ENCODE measurements at regions not wholly inside any gene's neighbourhood (a gene's known extent, or its start where the extent isn't known, plus 50 kb on each side); places are given as distances from the start of the nearest gene placed in this dataset.

DNA sequence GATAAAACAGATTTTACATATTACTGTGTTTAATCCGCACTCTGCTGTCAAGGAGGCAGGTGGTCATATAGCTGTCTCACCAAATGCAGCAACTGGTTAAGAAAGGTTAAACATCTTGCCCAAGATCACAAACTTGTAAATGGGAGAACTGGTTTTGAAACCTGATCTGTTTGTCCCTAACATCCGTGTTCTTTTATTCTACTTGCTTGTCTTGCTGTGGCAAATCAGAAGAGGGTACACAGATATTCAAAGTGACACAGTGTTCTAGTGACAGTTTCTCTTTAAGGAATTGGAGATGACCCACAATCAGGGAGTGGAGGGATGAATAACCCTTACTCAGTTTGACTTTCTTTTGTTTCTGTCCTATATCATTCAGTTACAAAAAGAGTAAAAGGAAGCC lies 83.0 kb upstream of the SGK1 start:
- DNase-seq (ENCODE audit: low read depth in 2 of 2) = no peak
- TF ChIP-seq, protein P1, sequence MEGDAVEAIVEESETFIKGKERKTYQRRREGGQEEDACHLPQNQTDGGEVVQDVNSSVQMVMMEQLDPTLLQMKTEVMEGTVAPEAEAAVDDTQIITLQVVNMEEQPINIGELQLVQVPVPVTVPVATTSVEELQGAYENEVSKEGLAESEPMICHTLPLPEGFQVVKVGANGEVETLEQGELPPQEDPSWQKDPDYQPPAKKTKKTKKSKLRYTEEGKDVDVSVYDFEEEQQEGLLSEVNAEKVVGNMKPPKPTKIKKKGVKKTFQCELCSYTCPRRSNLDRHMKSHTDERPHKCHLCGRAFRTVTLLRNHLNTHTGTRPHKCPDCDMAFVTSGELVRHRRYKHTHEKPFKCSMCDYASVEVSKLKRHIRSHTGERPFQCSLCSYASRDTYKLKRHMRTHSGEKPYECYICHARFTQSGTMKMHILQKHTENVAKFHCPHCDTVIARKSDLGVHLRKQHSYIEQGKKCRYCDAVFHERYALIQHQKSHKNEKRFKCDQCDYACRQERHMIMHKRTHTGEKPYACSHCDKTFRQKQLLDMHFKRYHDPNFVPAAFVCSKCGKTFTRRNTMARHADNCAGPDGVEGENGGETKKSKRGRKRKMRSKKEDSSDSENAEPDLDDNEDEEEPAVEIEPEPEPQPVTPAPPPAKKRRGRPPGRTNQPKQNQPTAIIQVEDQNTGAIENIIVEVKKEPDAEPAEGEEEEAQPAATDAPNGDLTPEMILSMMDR (IDR thresholded peaks at IDR 0.05; ENCODE audit: low read depth, low read length) = no peak

DNA sequence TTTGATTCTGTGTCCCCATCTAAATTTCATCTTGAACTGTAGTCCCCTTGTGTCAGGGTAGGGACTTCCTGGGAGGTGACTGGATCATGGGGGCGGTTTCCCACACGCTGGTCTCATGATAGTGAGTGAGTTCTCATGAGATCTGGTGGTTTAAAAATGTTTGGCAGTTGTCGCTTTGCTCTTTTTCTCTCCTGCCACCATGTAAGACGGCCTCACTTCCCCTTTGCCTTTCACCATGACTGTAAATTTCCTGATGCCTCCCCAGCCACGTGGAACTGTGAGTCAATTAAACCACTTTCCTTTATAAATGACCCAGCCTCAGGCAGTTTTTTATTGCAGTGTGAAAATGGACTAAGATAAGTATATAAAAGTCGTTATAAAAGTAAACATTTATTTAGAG lies 80.5 kb upstream of the SGK1 start:
- TF ChIP-seq, protein P1 (IDR thresholded peaks at IDR 0.05; ENCODE audit: low read depth, low read length) = no peak
- no peak overlapping the region for H3K4me3 ChIP-seq (replicated peaks in 1 of 2; ENCODE audit: low read depth in 2 of 2, low read length in 2 of 2)
- no peak for DNase-seq (ENCODE audit: low read depth in 2 of 2)

More for the DNA sequence above, 83.0 kb upstream of the SGK1 start:
- H3K4me3 ChIP-seq (replicated peaks in 1 of 2; ENCODE audit: low read depth in 2 of 2, low read length in 2 of 2) = no peak overlapping the region

DNA sequence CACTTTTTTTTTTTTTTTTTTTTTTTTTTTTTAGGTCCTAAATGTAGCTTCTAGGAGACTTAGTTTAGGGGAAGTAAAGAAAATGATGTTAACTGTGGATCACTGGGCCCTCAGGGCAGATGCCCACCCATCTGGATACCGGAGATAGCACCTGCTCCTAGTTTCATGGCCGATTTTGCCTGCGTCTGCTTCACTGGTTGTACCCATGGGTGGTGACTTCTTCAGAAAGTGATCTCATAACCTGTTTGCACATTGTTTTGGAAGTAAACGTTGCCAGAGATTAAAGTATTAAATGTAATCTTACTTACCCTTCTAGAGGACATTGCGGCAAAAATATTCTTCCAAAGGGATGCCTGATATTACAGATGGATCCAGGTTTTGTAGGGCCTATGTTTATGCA lies 79.8 kb upstream of the SGK1 start:
- TF ChIP-seq, protein P1 (IDR thresholded peaks at IDR 0.05; ENCODE audit: low read depth, low read length) = no peak
- H3K4me3 ChIP-seq (replicated peaks in 1 of 2; ENCODE audit: low read depth in 2 of 2, low read length in 2 of 2) = no peak overlapping the region
- no peak for DNase-seq (ENCODE audit: low read depth in 2 of 2)

DNA sequence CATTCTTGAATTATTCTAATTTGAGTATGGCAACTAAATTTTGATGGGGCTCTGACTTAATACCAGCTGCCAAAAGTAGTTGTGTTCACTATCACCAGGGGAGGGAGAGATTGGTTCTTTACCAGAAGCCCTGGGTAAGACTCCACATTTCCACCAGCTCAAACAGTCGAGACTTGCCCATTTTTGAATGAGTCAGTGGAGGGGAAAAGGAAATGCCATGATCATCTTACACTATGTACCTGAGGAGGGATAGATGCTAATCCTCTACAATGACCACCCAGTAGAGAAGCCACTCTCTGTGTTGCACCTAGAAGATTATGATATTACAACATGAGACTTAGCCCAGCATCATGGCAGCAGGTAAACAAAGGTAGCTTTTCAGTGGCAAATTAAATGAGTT lies 77.0 kb upstream of the SGK1 start:
- TF ChIP-seq, protein P1 (IDR thresholded peaks at IDR 0.05; ENCODE audit: low read depth, low read length) = no peak
- no peak overlapping the region for H3K4me3 ChIP-seq (replicated peaks in 1 of 2; ENCODE audit: low read depth in 2 of 2, low read length in 2 of 2)
- no peak for DNase-seq (ENCODE audit: low read depth in 2 of 2)

DNA sequence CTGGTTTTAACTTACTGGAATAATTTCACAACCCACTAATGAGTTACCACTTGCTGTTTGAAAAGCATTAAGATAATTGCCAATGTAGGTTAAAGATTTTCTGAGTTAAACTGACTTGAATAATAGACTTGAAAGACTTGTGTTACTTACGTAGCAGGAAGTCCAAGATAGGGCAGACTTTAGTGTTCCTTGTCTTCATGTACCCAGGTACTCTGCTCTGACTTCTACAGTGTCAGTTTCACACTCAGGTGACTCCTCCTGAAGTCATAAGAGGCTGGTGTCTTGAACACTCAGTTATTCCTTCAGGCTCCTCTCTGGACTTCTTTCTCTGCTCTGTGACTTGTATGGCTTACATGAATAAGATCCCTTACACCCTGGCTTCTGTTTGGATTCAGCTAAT lies 76.3 kb upstream of the SGK1 start:
- no peak overlapping the region for H3K4me3 ChIP-seq (replicated peaks in 1 of 2; ENCODE audit: low read depth in 2 of 2, low read length in 2 of 2)
- TF ChIP-seq, protein P1 (IDR thresholded peaks at IDR 0.05; ENCODE audit: low read depth, low read length) = no peak
- no peak for DNase-seq (ENCODE audit: low read depth in 2 of 2)

DNA sequence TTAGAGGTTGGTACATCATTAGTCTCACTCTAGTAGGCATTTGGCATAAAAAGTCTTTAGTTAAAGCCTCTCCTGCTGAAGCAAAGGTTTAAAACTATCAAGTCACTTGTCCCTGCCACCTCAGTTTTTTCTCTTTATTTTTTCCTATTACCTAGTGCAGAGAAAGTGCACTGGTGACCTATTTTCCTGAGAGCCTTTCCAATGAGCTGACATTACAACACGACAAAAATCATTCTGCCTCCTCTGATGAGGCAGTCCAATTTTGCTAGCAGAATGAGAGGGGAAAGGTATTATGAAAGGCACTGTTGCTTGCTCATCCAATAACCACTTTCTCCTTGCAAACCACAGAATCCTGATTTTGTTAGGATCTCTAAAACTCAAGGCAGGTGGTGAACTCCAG lies 73.3 kb upstream of the SGK1 start:
- DNase-seq (ENCODE audit: low read depth in 2 of 2) = no peak
- H3K4me3 ChIP-seq (replicated peaks in 1 of 2; ENCODE audit: low read depth in 2 of 2, low read length in 2 of 2) = no peak overlapping the region
- TF ChIP-seq, protein P1 (IDR thresholded peaks at IDR 0.05; ENCODE audit: low read depth, low read length) = no peak

DNA sequence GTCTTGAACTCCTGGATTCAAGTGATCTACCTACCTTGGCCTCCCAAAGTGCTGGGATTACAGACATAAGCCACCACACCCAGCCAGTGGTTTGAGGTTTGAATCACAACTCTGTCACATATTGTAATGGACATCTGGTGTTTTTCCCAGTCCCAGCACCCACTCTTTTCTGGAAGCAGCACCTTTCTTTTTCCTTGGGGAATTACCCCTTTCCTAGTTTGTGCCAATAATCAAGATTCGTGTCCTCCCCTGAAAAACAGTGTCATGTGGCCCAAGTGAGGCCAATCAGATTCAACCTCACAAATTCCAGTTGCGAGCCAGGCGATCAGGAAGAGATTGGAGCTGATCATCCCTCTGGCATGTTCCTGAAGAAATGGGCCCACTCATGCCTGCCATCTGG lies 71.7 kb upstream of the SGK1 start:
- TF ChIP-seq, protein P1 (IDR thresholded peaks at IDR 0.05; ENCODE audit: low read depth, low read length) = no peak
- no peak for DNase-seq (ENCODE audit: low read depth in 2 of 2)
- no peak overlapping the region for H3K4me3 ChIP-seq (replicated peaks in 1 of 2; ENCODE audit: low read depth in 2 of 2, low read length in 2 of 2)

Measured in cardiac fibroblast (primary cell).